Endothelial cell of umbilical vein (primary cell): ENCODE measurements at regions not wholly inside any gene's neighbourhood (a gene's known extent, or its start where the extent isn't known, plus 50 kb on each side); places are given as distances from the start of the nearest gene placed in this dataset.

Experiments
- BruUV-seq: library from RNA; stranded (reverse); fragments of 400-500 nt; replicated peaks from 2 replicates; lab custom pipeline; 2021; lab: Mats Ljungman, UMichigan
- CTCF ChIA-PET: fragments of 300-600, 350-600 bp; sonication (Branson Sonifier 250); formaldehyde crosslinking; loops from one replicate; lab custom pipeline; 2021; ENCODE audit warnings: antibody characterized with exemption, inconsistent platforms; lab: Charles Lee
- POLR2A ChIA-PET: fragments of 300-600, 350-600 bp; sonication (Branson Sonifier 250); formaldehyde crosslinking; loops from one replicate; lab custom pipeline; 2021; ENCODE audit warnings: antibody characterized with exemption, inconsistent platforms; lab: Charles Lee
- DNase-seq: peaks from one replicate; pipeline ENCODE4 v3.0.0-alpha.2; 2011; ENCODE audit warnings: low read depth, low spot score
- FAIRE-seq: peaks from 2 replicates; lab custom pipeline; 2011; peaks lifted over from hg19 to GRCh38; lab: Jason Lieb, UNC
- H2AFZ ChIP-seq: 2 replicates; pipeline ENCODE4 v1.6.0; 2012; ENCODE audit warnings: low read depth, low read length, control low read depth, inconsistent platforms
- H3K27ac ChIP-seq: 2 replicates; pipeline ENCODE4 v1.5.1; 2011; ENCODE audit warnings: low read depth, mild to moderate bottlenecking, control low read depth, low read length, moderate library complexity; ENCODE audit not compliant: insufficient read depth
- H3K27me3 ChIP-seq, 2 experiments: 2 replicates each; pipeline versions ENCODE4 v1.6.0 to v1.6.1; 2011; ENCODE audit warnings: low read length in 2 of 2, mixed read lengths in 1 of 2; ENCODE audit not compliant: control insufficient read depth in 2 of 2, insufficient read depth in 2 of 2
- H3K36me3 ChIP-seq, 2 experiments: 2 replicates in 1 of 2; 3 replicates in 1 of 2; pipeline ENCODE4 v1.5.1; 2011; ENCODE audit warnings: low read length in 2 of 2, mild to moderate bottlenecking in 1 of 2, moderate library complexity in 1 of 2; ENCODE audit not compliant: control insufficient read depth in 2 of 2, insufficient read depth in 2 of 2; ENCODE audit errors: extremely low read depth in 1 of 2
- H3K4me1 ChIP-seq: 3 replicates; pipeline ENCODE4 v1.5.1; 2011; ENCODE audit warnings: mild to moderate bottlenecking, low read length; ENCODE audit not compliant: control insufficient read depth, insufficient read depth; ENCODE audit errors: extremely low read depth
- H3K4me2 ChIP-seq: 2 replicates; pipeline ENCODE4 v1.6.1; 2011; ENCODE audit warnings: low read length, control low read depth, mixed read lengths; ENCODE audit not compliant: insufficient read depth
- H3K4me3 ChIP-seq, 3 experiments: fragments of 200-600 bp in 1 of 3; sonication (generic), shearing (Covaris generic) in 1 of 3; replicated peaks in 1 of 3; 2 replicates each; pipeline ENCODE4 v1.5.1; 2011 to 2016; ENCODE audit warnings: control low read depth in 3 of 3, low read length in 3 of 3, mild to moderate bottlenecking in 2 of 3, inconsistent platforms in 1 of 3, low read depth in 1 of 3, moderate library complexity in 1 of 3; ENCODE audit not compliant: insufficient read depth in 1 of 3
- H3K79me2 ChIP-seq: 2 replicates; pipeline ENCODE4 v1.6.0; 2012; ENCODE audit warnings: low read length, inconsistent platforms; ENCODE audit not compliant: control insufficient read depth, insufficient read depth
- H3K9ac ChIP-seq: replicated peaks from 2 replicates; pipeline ENCODE3; 2011; ENCODE audit warnings: low read length, control low read depth; ENCODE audit not compliant: insufficient read depth; ENCODE audit errors: extremely low read depth
- H3K9me1 ChIP-seq: replicated peaks from 3 replicates; pipeline ENCODE4 v1.6.0; 2011; ENCODE audit warnings: mild to moderate bottlenecking, low read length; ENCODE audit not compliant: control insufficient read depth, insufficient read depth; ENCODE audit errors: extremely low read depth
- H3K9me3 ChIP-seq: replicated peaks from 2 replicates; pipeline ENCODE4 v1.5.1; 2012; ENCODE audit warnings: low read length, inconsistent platforms; ENCODE audit not compliant: control insufficient read depth, insufficient read depth
- H4K20me1 ChIP-seq: replicated peaks from 2 replicates; pipeline ENCODE3; 2011; ENCODE audit warnings: mild to moderate bottlenecking, low read length; ENCODE audit not compliant: control insufficient read depth, insufficient read depth; ENCODE audit errors: extremely low read depth
- CTCF ChIP-seq, 2 donors: IDR thresholded peaks; 1 replicate in 1 of 2; 2 replicates in 1 of 2; pipeline ENCODE4 v1.5.1; 2011; ENCODE audit warnings: low read length in 2 of 2, mild to moderate bottlenecking in 2 of 2, moderate library complexity in 2 of 2, control low read depth in 1 of 2, inconsistent platforms in 1 of 2, low read depth in 1 of 2; ENCODE audit not compliant: insufficient read depth in 1 of 2; ENCODE audit errors: extremely low read depth in 1 of 2
- EZH2 ChIP-seq: IDR thresholded peaks from 2 replicates; pipeline ENCODE4 v1.6.1; 2012; ENCODE audit warnings: borderline replicate concordance, low read depth, mild to moderate bottlenecking, moderate library complexity, low read length, inconsistent platforms; ENCODE audit not compliant: severe bottlenecking
- FOS ChIP-seq: IDR thresholded peaks from 2 replicates; pipeline ENCODE4 v1.6.1; 2011; ENCODE audit warnings: mild to moderate bottlenecking, low read length, moderate library complexity, borderline replicate concordance; ENCODE audit not compliant: insufficient read depth
- GATA2 ChIP-seq: IDR thresholded peaks from 2 replicates; pipeline ENCODE4 v1.7.0; 2011; ENCODE audit warnings: low read depth, mild to moderate bottlenecking, moderate library complexity, mixed read lengths, low read length; ENCODE audit not compliant: insufficient read length, insufficient read depth
- JUN ChIP-seq: IDR thresholded peaks from 2 replicates; pipeline ENCODE4 v1.6.1; 2011; ENCODE audit warnings: borderline replicate concordance, low read depth; ENCODE audit not compliant: insufficient read length, insufficient read depth
- MAX ChIP-seq: IDR thresholded peaks from 2 replicates; pipeline ENCODE4 v1.6.1; 2011; ENCODE audit not compliant: insufficient read depth, insufficient read length
- MYC ChIP-seq: IDR thresholded peaks from one replicate; pipeline ENCODE4 v1.6.1; 2011; ENCODE audit warnings: mild to moderate bottlenecking, low read depth, low read length
- POLR2A ChIP-seq: IDR thresholded peaks from 2 replicates; pipeline ENCODE4 v1.6.1; 2012; ENCODE audit warnings: low read depth, mild to moderate bottlenecking, control low read depth, low read length
- POLR2AphosphoS5 ChIP-seq: IDR thresholded peaks from 2 replicates; pipeline ENCODE4 v1.6.1; 2012; ENCODE audit warnings: low read depth, mild to moderate bottlenecking, control low read depth, low read length, moderate library complexity; ENCODE audit not compliant: insufficient read depth
- dilution Hi-C: fragments of 300-500 bp; cut with MboI; formaldehyde crosslinking; loops from one replicate; pipeline ENCODE4 v1.15.0; 2019; ENCODE audit warnings: low sequenced_read_pairs; ENCODE audit not compliant: extremely low pct_ligation_motif_present
- intact Hi-C: fragments of 100-400 bp; cut with micrococcal nuclease; formaldehyde crosslinking; loops from one replicate; pipeline ENCODE4 v1.10.0; 2022

DNA sequence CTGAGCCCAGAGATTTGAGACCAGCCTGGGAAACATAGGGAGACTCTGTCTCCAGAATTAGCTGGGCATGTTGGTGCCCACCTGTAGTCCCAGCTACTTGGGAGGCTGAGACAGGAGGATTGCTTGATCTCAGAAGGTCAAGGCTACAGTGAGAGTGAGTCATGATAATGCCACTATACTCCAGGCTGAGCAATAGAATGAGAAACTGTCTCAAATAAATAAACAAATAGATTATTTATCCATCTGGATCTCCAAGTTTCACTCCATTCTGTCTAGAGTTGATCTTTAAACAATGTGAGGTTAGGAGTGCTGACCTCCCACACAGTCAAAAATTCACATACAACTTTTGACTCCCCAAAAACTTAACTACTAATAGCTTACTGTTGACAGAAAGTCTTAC lies 106.8 kb upstream of the PALMD start:
- TF ChIP-seq CTCF (IDR thresholded peaks at IDR 0.05; ENCODE audit: extremely low read depth in 1 of 2, insufficient read depth in 1 of 2, low read depth in 1 of 2, low read length in 2 of 2) (no peak), JUN (no peak), MAX (no peak), MYC (no peak), GATA2 (no peak), FOS (no peak), EZH2 (no peak), POLR2A (no peak), POLR2AphosphoS5 (no peak)
- Histone ChIP-seq H3K27ac (no peak overlapping the region), H3K27me3 (no peaks in the 10 kb centered on the region), H3K4me2 (no peak overlapping the region), H3K79me2 (no peaks in the 10 kb centered on the region), H2AFZ (no peak overlapping the region), H3K4me1 (peaks cover 23% of the 10 kb centered on the region), H3K9me3 (no peaks in the 10 kb centered on the region), H3K9ac (no peak overlapping the region), H3K36me3 (no peaks in the 10 kb centered on the region), H3K4me3 (no peak overlapping the region), H3K9me1 (no peaks in the 10 kb centered on the region), H4K20me1 (no peaks in the 10 kb centered on the region)
- no TSS peak for BruUV-seq
- ChIA-PET POLR2A (no interaction called here), CTCF (interaction anchor here (0.6 to 1.2 kb wide), 2 partner anchors 12 kb away, joined by 3 to 6 read pairs; no protein-coding TSS in a partner anchor)
- no peak for DNase-seq
- FAIRE-seq, result no peak
- dilution Hi-C loops (no loop called here), intact Hi-C loops (no loop called here)
